Activated CD8-positive, alpha-beta memory T cell treated with anti-CD3 and anti-CD28 coated beads for 24 hours (primary cell): ENCODE measurements at regions not wholly inside any gene's neighbourhood (a gene's known extent, or its start where the extent isn't known, plus 50 kb on each side); places are given as distances from the start of the nearest gene placed in this dataset.

ENCODE experiments used
- DNase-seq: peaks from one replicate; pipeline ENCODE4 v3.0.0-alpha.2; 2020

- DNase-seq: no peak
Measured at GRCh38 chr18:45548614-45549013, 66.7 kb upstream of the SLC14A2 start.

GRCh38 chr18:45549290-45549689 is 66.0 kb upstream of the SLC14A2 start:
- DNase-seq: no peak

DNA sequence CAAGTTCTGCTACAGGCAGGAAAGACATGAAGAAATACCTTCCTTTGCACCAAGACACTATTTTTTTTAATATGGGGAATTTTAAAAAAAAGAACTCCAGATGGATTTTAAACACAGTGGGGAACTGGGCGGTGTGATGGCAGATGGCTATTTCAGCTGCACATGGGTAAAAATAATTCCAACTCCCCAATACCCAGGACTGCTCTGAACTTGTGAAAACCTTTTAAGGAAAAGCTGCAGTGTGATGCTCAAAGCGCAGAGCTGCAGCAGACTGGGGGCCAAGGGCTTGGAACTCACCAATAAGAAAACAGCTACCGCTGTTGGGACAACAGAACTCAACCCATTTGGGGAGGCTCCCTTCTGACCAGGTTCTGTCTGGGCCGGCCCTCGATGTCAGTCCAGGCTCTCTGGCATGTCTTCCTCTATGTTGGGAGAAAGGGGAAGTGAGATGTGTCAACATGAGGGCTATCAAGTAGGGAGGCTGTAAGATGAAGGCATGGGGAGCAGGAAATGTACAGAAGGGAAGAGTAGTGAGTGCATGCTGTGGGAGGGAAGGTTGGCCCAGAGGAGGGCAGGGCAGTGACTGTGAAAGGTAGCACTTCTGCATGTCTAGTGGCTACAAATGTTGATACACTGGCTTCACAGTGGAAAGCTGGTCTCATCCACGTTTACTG is 64.0 kb upstream of the SLC14A2 start:
- no peak for DNase-seq

- no peak for DNase-seq
Measured at GRCh38 chr18:45553723-45554388, 61.4 kb upstream of the SLC14A2 start.

DNA sequence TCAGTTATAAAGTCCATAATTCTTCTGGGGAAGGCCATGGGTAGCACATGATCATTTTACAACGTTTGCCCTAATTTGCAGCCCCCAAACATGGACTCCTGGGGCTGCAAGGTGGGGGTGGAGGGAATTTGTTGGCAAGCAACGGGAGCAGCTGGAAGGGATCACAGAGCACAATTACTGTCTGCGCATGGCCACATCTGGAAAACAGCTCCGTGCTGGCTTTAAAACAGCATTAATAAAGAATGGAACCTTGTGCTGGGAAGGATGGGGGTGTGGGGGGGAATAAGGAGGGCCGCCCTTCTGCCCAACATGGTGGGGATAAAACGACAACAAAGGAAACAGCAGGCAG is 60.9 kb upstream of the SLC14A2 start:
- DNase-seq: no peak

GRCh38 chr18:45556222-45556621 is 59.1 kb upstream of the SLC14A2 start:
- DNase-seq: no peak

DNA sequence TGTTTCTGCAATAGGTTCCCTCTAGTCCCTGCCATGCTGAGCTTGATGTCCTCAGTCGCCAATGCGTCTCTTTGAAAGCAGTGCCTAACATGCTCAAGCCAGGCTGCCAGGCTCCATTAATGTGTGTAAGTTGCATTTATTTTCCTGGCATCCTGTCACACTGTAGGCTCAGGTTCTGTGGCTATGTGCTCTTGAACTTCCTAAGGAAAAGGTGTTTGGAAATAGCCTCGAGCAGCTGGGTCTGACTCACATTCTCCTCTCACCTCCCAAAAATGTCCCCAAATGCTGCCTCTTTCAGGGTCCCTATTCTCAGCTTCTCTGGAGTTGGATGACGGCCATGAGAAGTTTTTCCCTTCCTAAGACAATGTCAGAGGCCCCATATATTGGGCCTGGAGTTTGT is 58.0 kb upstream of the SLC14A2 start:
- no peak for DNase-seq

GRCh38 chr18:45557779-45558178 is 57.5 kb upstream of the SLC14A2 start:
- no peak for DNase-seq

- no peak for DNase-seq
Measured at GRCh38 chr18:45559258-45559657, 56.0 kb upstream of the SLC14A2 start.

- no peak for DNase-seq
Measured at GRCh38 chr18:45560870-45561269, 54.4 kb upstream of the SLC14A2 start.

- DNase-seq: no peak
Measured at GRCh38 chr18:45562567-45563479, 52.5 kb upstream of the SLC14A2 start.

DNA sequence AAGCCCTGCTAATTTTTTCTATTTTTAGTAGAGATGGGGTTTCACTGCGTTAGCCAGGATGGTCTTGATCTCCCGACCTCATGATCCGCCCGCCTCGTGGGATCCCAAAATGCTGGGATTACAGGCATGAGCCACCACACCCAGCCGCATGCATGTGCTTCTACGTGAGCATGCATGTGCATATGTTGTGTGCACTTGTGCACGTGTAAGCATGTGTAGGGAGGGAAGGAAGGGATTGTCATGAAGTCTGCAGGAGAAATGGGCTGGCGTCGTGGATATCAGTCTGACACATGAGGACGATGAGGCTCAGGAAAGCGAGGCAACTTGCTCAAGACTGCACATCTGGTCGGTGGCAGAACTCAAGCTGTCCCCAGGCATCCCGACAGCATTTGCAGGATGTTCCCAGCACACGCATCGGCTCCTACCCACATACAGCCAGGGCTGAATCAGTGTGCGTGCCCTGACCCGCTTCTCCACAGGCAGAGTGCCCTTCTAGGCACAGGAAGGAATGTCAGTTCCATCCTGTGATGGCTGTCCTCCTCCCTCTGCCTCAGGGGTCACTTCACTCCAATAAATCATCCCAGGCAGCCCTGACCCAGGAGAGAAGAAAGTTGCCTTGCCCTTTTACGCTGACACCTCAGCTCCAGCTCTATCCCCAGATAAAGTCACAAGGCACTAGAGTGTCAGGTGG is 49.9 kb upstream of the SLC14A2 start:
- no peak for DNase-seq
